ENCODE measurements at regions not wholly inside any gene's neighbourhood (a gene's known extent, or its start where the extent isn't known, plus 50 kb on each side); places are given as distances from the start of the nearest gene placed in this dataset.

DNA sequence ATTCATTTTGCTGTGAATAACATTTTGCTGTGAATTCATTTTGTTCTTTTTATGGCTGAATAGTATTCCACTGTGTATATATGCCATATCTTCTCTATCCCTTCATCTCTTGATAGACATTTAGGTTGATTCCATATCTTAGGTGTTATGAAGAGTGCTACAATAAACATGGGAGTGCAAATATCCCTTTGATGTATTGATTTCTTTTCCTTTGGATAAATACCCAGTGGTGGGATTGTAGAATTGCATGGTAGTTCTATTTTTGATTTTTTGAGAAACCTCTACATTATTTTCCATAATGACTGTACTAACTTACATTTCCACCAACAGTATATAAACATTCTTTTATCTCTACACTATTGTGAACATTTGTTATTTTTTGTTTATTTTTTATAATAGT is 555.9 kb downstream of the PDHA2 start:
- no peak for TF ChIP-seq CTCF (IDR thresholded peaks at IDR 0.05; ENCODE audit: insufficient read depth, low read depth, low read length)
- no peak for TF ChIP-seq EZH2 (IDR thresholded peaks at IDR 0.05; ENCODE audit: insufficient read depth, low read length)
